Activated T-helper 1 cell treated with anti-CD3 and anti-CD28 coated beads, Interleukin-12 subunit alpha, Interleukin-12 subunit beta, Interleukin-2, Interleukin-4 antibody, amounts not matched to agents 30 ng/mL and 10 ng/mL and 1 ng/mL, durations not matched to agents 14 hours and 24 hours and 36 hours (primary cell): ENCODE measurements at regions not wholly inside any gene's neighbourhood (a gene's known extent, or its start where the extent isn't known, plus 50 kb on each side); places are given as distances from the start of the nearest gene placed in this dataset.
"Not testable (repeated sequence)": the region's sequence is repeated elsewhere in the genome, so short reads cannot be mapped to it uniquely, and the experiment has no call there.

Experiments used
- DNase-seq: peaks from one replicate; pipeline ENCODE4 v3.0.0; 2021; ENCODE audit warnings: low spot score
- H3K27ac Mint-ChIP-seq: one replicate; pipeline ENCODE4 v1.8.0; 2021; ENCODE audit warnings: mild to moderate bottlenecking, mixed read lengths
- H3K27me3 Mint-ChIP-seq: one replicate; pipeline ENCODE4 v1.8.0; 2022; ENCODE audit warnings: mild to moderate bottlenecking, moderate library complexity, mixed read lengths; ENCODE audit not compliant: insufficient read depth
- H3K36me3 Mint-ChIP-seq: one replicate; pipeline ENCODE4 v1.8.0; 2021; ENCODE audit warnings: low read depth, mixed read lengths
- H3K4me1 Mint-ChIP-seq: one replicate; pipeline ENCODE4 v1.8.0; 2021; ENCODE audit warnings: low read depth, mixed read lengths
- H3K4me3 Mint-ChIP-seq: one replicate; pipeline ENCODE4 v1.8.0; 2021; ENCODE audit warnings: mild to moderate bottlenecking, moderate library complexity, mixed read lengths
- H3K9me3 Mint-ChIP-seq: one replicate; pipeline ENCODE4 v1.8.0; 2021; ENCODE audit warnings: mixed read lengths
- intact Hi-C: fragments of 100-400 bp; cut with micrococcal nuclease; formaldehyde crosslinking; loops from one replicate; pipeline ENCODE4 v1.15.1; 2024

- H3K4me1 Mint-ChIP-seq, DNase-seq, H3K9me3 Mint-ChIP-seq, H3K36me3 Mint-ChIP-seq, intact Hi-C loops, H3K27ac Mint-ChIP-seq, H3K4me3 Mint-ChIP-seq, H3K27me3 Mint-ChIP-seq: not testable (repeated sequence)
Measured at GRCh38 chr21:27858053-27858825, 891.4 kb upstream of the ADAMTS5 start.

GRCh38 chr21:27856988-27857387, 890.1 kb upstream of the ADAMTS5 start:
- H3K27me3 Mint-ChIP-seq, H3K4me1 Mint-ChIP-seq, H3K4me3 Mint-ChIP-seq, H3K27ac Mint-ChIP-seq, DNase-seq, intact Hi-C loops, H3K9me3 Mint-ChIP-seq, H3K36me3 Mint-ChIP-seq: not testable (repeated sequence)

- H3K27ac Mint-ChIP-seq: no peak overlapping the region
- no peaks in the 10 kb centered on the region for H3K27me3 Mint-ChIP-seq
- no peak for DNase-seq
- intact Hi-C loops: no loop called here
- no peaks in the 10 kb centered on the region for H3K36me3 Mint-ChIP-seq
- H3K4me1 Mint-ChIP-seq: no peaks in the 10 kb centered on the region
- peaks cover 4% of the 10 kb centered on the region for H3K9me3 Mint-ChIP-seq
- H3K4me3 Mint-ChIP-seq: no peak overlapping the region
Measured at GRCh38 chr21:27841084-27841672, 874.3 kb upstream of the ADAMTS5 start.

- Mint-ChIP-seq H3K4me1 (no peaks in the 10 kb centered on the region), H3K36me3 (no peaks in the 10 kb centered on the region), H3K27ac (no peak overlapping the region), H3K9me3 (peaks cover 4% of the 10 kb centered on the region), H3K4me3 (no peak overlapping the region), H3K27me3 (no peaks in the 10 kb centered on the region)
- DNase-seq: no peak
- intact Hi-C loops: no loop called here
Measured at GRCh38 chr21:27840262-27840661, 873.4 kb upstream of the ADAMTS5 start.

- H3K4me1 Mint-ChIP-seq: no peaks in the 10 kb centered on the region
- no peak overlapping the region for H3K4me3 Mint-ChIP-seq
- H3K36me3 Mint-ChIP-seq: no peaks in the 10 kb centered on the region
- H3K9me3 Mint-ChIP-seq: peaks cover 4% of the 10 kb centered on the region
- DNase-seq: no peak
- H3K27me3 Mint-ChIP-seq: no peaks in the 10 kb centered on the region
- intact Hi-C loops: no loop called here
- no peak overlapping the region for H3K27ac Mint-ChIP-seq
Measured at GRCh38 chr21:27839512-27840115, 872.7 kb upstream of the ADAMTS5 start.

GRCh38 chr21:27838573-27838972, 871.7 kb upstream of the ADAMTS5 start:
- Mint-ChIP-seq H3K27ac (no peak overlapping the region), H3K4me1 (no peaks in the 10 kb centered on the region), H3K27me3 (no peaks in the 10 kb centered on the region), H3K36me3 (no peaks in the 10 kb centered on the region), H3K4me3 (no peak overlapping the region), H3K9me3 (peaks cover 3% of the 10 kb centered on the region)
- intact Hi-C loops: no loop called here
- DNase-seq: no peak

GRCh38 chr21:27837936-27838335, 871.0 kb upstream of the ADAMTS5 start:
- no peaks in the 10 kb centered on the region for H3K36me3 Mint-ChIP-seq
- DNase-seq: no peak
- no peak overlapping the region for H3K4me3 Mint-ChIP-seq
- no peaks in the 10 kb centered on the region for H3K9me3 Mint-ChIP-seq
- no peaks in the 10 kb centered on the region for H3K4me1 Mint-ChIP-seq
- H3K27me3 Mint-ChIP-seq: no peaks in the 10 kb centered on the region
- intact Hi-C loops: no loop called here
- no peak overlapping the region for H3K27ac Mint-ChIP-seq

- DNase-seq: no peak
- no peak overlapping the region for H3K4me3 Mint-ChIP-seq
- no peaks in the 10 kb centered on the region for H3K36me3 Mint-ChIP-seq
- H3K27ac Mint-ChIP-seq: no peak overlapping the region
- intact Hi-C loops: no loop called here
- peaks cover 8% of the 10 kb centered on the region for H3K9me3 Mint-ChIP-seq
- no peaks in the 10 kb centered on the region for H3K27me3 Mint-ChIP-seq
- no peaks in the 10 kb centered on the region for H3K4me1 Mint-ChIP-seq
Measured at GRCh38 chr21:27833298-27833697, 866.4 kb upstream of the ADAMTS5 start.

- H3K9me3 Mint-ChIP-seq: peaks cover 17% of the 10 kb centered on the region
- intact Hi-C loops: no loop called here
- H3K4me1 Mint-ChIP-seq: no peaks in the 10 kb centered on the region
- DNase-seq: no peak
- H3K36me3 Mint-ChIP-seq: no peaks in the 10 kb centered on the region
- no peaks in the 10 kb centered on the region for H3K27me3 Mint-ChIP-seq
- no peak overlapping the region for H3K27ac Mint-ChIP-seq
- no peak overlapping the region for H3K4me3 Mint-ChIP-seq
Measured at GRCh38 chr21:27831816-27832569, 865.1 kb upstream of the ADAMTS5 start.

GRCh38 chr21:27831177-27831576, 864.3 kb upstream of the ADAMTS5 start:
- no peak for DNase-seq
- Mint-ChIP-seq H3K36me3 (no peaks in the 10 kb centered on the region), H3K9me3 (peaks cover 20% of the 10 kb centered on the region), H3K27me3 (no peaks in the 10 kb centered on the region), H3K27ac (no peak overlapping the region), H3K4me1 (no peaks in the 10 kb centered on the region), H3K4me3 (no peak overlapping the region)
- intact Hi-C loops: no loop called here

GRCh38 chr21:27827972-27828371, 861.1 kb upstream of the ADAMTS5 start:
- H3K4me1 Mint-ChIP-seq: no peaks in the 10 kb centered on the region
- DNase-seq: no peak
- H3K36me3 Mint-ChIP-seq: no peaks in the 10 kb centered on the region
- no peak overlapping the region for H3K4me3 Mint-ChIP-seq
- H3K27me3 Mint-ChIP-seq: no peaks in the 10 kb centered on the region
- H3K9me3 Mint-ChIP-seq: peaks cover 26% of the 10 kb centered on the region
- H3K27ac Mint-ChIP-seq: no peak overlapping the region
- intact Hi-C loops: no loop called here

GRCh38 chr21:27825035-27825434, 858.1 kb upstream of the ADAMTS5 start:
- no peaks in the 10 kb centered on the region for H3K36me3 Mint-ChIP-seq
- no peak overlapping the region for H3K4me3 Mint-ChIP-seq
- peaks cover 26% of the 10 kb centered on the region for H3K9me3 Mint-ChIP-seq
- intact Hi-C loops: no loop called here
- no peak overlapping the region for H3K27ac Mint-ChIP-seq
- H3K27me3 Mint-ChIP-seq: no peaks in the 10 kb centered on the region
- no peaks in the 10 kb centered on the region for H3K4me1 Mint-ChIP-seq
- DNase-seq: no peak

GRCh38 chr21:27823652-27824201, 856.8 kb upstream of the ADAMTS5 start:
- intact Hi-C loops: no loop called here
- H3K36me3 Mint-ChIP-seq: no peaks in the 10 kb centered on the region
- H3K9me3 Mint-ChIP-seq: peaks cover 20% of the 10 kb centered on the region
- no peaks in the 10 kb centered on the region for H3K4me1 Mint-ChIP-seq
- H3K27ac Mint-ChIP-seq: no peak overlapping the region
- H3K27me3 Mint-ChIP-seq: no peaks in the 10 kb centered on the region
- no peak for DNase-seq
- no peak overlapping the region for H3K4me3 Mint-ChIP-seq
